ENCODE measurements at regions not wholly inside any gene's neighbourhood (a gene's known extent, or its start where the extent isn't known, plus 50 kb on each side); places are given as distances from the start of the nearest gene placed in this dataset.
"Not testable (repeated sequence)": the region's sequence is repeated elsewhere in the genome, so short reads cannot be mapped to it uniquely, and the experiment has no call there.

DNA sequence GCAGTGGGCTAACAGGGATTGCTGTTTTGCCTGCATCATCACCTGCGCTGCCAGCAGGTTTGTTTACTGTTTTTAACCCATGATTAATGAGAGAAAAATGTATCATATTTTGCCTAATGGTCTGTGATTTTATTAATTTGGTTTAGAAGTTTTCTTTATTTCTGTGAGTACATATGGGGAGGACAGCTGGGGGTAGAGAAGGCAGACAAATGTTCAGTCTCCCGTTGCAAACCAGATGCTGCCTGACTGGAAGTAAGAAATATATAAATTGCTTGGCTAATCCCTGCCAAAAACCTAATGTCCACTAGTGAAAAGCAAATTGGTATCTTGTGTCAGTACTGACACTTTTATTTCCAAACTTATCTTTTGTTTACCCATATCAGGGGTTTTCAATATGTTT is 1766.1 kb upstream of the C9orf72 start:
- FAIRE-seq = no peak

DNA sequence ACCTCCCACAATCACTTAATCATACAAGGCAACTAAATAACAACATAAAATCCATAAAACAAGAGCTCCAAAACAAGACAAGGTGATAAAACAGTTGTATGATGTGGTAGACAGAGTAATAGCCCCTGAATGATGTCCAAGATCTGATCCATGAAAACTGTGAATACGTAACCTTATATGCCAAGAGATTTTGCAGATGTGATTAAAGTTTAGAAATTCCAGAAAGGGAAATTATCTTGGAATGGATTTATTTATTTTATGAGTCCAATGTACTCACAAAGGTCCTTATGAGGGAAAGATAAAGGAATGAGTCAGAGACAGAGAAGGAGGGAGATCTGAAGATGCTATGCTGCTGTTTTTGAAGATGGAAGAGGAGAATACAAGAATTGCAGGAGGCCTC is 1775.7 kb upstream of the C9orf72 start:
- FAIRE-seq = no peak
- no peak for DNase-seq (ENCODE audit: low spot score in 2 of 2)

More for the DNA sequence above, 1766.1 kb upstream of the C9orf72 start:
- no peak for DNase-seq (ENCODE audit: low spot score in 2 of 2)

- DNase-seq (ENCODE audit: low spot score in 2 of 2) (no peak), FAIRE-seq (no peak)
Observed at GRCh38 chr9:29389421-29389820, 1816.1 kb upstream of the C9orf72 start.

DNA sequence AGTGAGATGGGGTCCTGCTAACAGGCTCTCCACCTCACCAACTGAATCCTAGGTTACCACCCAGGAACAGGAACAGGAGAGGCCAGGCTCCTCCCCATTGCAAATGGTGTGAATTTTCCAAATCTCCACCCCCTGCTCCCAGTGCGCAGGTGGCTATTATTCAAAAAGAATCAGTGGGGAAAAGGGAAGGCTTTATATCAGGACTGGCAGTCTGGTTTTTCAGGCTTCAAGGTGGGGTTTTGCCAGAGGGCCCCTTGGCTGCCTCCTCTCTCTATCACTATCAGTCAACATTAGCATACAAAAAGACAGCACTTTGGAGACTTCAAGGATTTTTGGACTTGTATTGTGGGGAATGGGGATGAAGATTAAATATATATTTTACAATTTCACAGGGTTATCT is 1817.6 kb upstream of the C9orf72 start:
- FAIRE-seq (no peak), DNase-seq (ENCODE audit: low spot score in 2 of 2) (no peak)

- DNase-seq (ENCODE audit: low spot score in 2 of 2) (no peak), FAIRE-seq (no peak)
Observed at GRCh38 chr9:29393064-29393463, 1819.8 kb upstream of the C9orf72 start.

DNA sequence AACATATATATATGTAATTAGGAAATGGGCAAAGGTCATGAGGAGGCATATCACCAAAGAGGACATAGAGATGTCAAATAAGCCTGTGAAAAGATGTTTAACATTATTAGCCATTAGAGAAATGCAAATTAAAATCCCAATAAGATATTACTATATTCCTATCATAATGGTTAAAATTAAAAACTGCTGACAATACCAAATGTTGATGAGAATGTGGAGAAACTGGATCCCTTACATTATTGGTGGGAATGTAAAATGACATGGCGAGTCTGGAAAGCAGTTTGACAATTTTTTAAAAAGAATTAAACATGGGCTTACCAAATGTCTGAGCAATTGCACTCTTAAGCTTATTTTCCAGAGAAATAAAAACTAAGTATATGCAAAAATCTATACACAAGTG is 1821.6 kb upstream of the C9orf72 start:
- DNase-seq (ENCODE audit: low spot score in 2 of 2) (no peak), FAIRE-seq (no peak)

- DNase-seq (ENCODE audit: low spot score in 2 of 2) = no peak
- no peak for FAIRE-seq
Observed at GRCh38 chr9:29397148-29397547, 1823.9 kb upstream of the C9orf72 start.

- DNase-seq (ENCODE audit: low spot score in 2 of 2) (no peak), FAIRE-seq (no peak)
Observed at GRCh38 chr9:29416204-29416603, 1842.9 kb upstream of the C9orf72 start.

- no peak for FAIRE-seq
- DNase-seq (ENCODE audit: low spot score in 2 of 2) = no peak
Observed at GRCh38 chr9:29422438-29422837, 1849.2 kb upstream of the C9orf72 start.

- DNase-seq (ENCODE audit: low spot score in 2 of 2) = no peak
- no peak for FAIRE-seq
Observed at GRCh38 chr9:29432191-29432590, 1858.9 kb upstream of the C9orf72 start.

DNA sequence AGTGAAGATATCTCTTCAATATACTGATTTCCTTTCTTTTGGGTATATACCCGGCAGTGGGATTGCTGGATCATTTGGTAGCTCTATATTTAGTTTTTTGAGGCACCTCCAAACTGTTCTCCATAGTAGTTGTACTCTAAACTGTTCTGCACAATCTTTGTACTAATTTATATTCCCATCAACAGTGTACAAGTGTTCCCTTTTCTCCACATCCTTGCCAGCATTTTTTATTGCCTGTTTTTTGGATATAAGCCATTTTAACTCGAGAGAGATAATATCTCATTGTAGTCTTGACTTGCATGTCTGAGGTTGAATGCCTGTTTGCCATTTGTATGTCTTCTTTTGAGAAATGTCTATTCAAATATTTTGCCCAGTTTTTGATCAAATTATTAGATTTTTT is 1859.4 kb upstream of the C9orf72 start:
- not testable (repeated sequence) for FAIRE-seq; DNase-seq (ENCODE audit: low spot score in 2 of 2)

DNA sequence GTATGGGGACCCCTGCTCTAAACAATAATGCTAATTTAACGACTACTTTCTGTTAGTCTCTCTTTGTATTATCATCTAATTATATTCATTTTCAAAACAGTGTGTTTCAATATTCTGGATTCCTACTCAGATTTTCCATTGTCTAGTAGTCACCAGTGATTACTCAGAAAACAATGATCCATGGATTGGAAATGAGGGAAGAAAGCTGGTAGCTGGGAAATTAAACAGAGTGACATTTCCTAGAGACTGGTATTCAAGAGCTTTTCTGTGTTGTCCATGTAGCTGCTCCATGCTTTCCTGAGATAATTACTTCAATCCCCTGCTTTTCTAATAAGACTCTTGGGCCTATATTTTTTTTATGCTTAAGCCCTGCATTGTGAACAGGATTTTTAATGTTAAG is 1862.1 kb upstream of the C9orf72 start:
- DNase-seq (ENCODE audit: low spot score in 2 of 2) (no peak), FAIRE-seq (no peak)

DNA sequence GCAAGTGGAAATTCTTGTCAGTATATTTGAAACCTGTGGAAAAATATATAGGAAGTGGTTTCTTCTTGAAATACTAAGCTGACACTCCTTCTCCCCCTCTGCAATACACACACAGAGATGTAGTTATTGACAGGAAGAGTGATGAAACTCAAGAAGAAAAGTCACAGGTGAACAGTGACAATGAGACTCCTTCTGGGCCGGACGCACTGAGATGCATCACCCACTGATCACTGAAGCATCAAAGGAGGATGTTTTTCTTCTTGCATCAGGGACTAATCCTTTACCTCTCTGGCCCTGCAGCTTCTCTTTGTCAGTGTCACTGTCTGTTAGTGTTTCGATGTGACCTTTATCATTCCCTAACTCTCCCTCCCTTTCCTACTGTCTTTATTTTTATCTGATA is 1864.2 kb upstream of the C9orf72 start:
- DNase-seq (ENCODE audit: low spot score in 2 of 2) (no peak), FAIRE-seq (no peak)

- FAIRE-seq = no peak
- DNase-seq (ENCODE audit: low spot score in 2 of 2) = no peak
Observed at GRCh38 chr9:29439961-29440360, 1866.7 kb upstream of the C9orf72 start.

GRCh38 chr9:29440449-29440848 is 1867.2 kb upstream of the C9orf72 start:
- FAIRE-seq (no peak), DNase-seq (ENCODE audit: low spot score in 2 of 2) (no peak)

DNA sequence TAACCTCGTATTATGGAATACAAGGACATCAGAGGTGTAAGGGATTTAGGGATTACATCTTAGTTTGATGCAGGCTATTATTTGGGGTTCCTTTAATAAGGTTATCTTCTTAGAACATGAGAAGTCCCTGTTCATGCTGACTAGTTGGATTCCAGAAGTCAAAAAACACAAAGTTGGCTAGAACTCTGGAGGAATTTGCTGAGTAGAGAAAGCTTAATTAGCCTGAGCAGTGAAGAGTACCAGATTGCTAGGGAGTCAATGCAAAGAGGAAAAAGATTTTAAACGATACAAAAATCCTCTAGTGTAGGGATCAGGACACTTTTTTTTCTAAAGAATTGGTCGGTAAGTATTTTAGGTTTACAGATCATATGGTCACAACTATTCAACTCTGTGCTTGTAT is 1872.5 kb upstream of the C9orf72 start:
- FAIRE-seq (no peak), DNase-seq (ENCODE audit: low spot score in 2 of 2) (no peak)

DNA sequence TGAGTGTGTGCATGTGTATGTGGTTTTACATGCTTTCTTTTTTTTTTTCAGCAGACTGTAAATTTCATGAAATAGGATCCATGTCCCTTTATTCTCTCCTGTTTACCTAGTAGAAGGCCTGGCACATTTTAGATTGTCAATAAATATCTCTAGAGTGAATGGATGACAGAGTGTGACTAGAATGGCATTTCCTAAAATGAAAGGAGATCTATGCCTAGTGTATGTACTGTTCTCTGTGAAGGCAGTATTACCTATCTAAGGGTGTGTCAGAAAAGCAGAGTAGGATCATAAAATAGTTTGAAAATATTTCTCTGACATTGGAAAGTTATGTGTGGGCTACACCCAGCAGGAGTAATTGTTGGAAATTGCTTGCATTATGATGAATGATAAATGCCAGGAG is 1876.0 kb upstream of the C9orf72 start:
- FAIRE-seq = no peak
- no peak for DNase-seq (ENCODE audit: low spot score in 2 of 2)

GRCh38 chr9:29450343-29450875 is 1877.1 kb upstream of the C9orf72 start:
- FAIRE-seq; DNase-seq (ENCODE audit: low spot score in 2 of 2): not testable (repeated sequence)

DNA sequence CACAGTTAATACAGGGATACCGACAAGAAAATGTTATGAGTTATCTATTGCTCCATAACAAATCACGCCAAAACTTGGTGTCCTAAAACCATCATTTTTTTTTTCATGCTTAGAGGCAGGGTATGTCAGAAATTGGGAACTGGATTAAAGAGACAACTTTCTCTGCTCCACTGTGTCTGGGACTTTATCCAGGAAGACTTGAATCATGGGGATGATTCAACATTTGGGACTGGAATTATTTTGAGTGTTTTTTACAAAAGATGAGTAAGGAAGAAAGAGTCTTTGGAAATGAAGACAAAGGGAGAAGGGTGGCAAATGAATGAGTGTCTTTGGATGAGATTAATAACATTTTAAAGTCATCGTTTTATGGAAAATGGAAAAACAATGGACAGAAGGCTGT is 1883.7 kb upstream of the C9orf72 start:
- no peak for DNase-seq (ENCODE audit: low spot score in 2 of 2)
- no peak for FAIRE-seq

DNA sequence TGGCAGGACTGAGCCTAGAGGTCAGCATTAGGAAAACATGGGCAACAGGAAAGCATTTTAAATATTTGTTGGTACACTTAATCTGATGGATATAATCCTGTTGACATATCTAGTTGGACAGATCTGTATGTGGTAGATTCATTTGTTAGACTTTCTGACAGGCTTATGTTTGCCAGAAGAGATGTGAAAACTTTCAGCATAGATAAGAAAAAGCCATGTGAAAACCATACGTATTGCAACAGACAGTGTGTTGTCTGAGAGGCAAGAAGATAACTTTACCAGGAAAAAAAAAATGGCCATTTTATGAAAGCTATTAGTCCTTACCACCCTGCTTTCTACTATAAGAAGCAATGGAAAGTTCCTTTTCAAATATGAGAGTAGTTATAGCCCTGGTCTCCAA is 1902.2 kb upstream of the C9orf72 start:
- FAIRE-seq = no peak

GRCh38 chr9:29511680-29512079 is 1938.4 kb upstream of the C9orf72 start:
- DNase-seq (ENCODE audit: low spot score in 2 of 2) (no peak), FAIRE-seq (no peak)

More for the DNA sequence above, 1902.2 kb upstream of the C9orf72 start:
- DNase-seq (ENCODE audit: low spot score in 2 of 2) = no peak

GRCh38 chr9:29514336-29514735 is 1941.1 kb upstream of the C9orf72 start:
- DNase-seq (ENCODE audit: low spot score in 2 of 2) = no peak

DNA sequence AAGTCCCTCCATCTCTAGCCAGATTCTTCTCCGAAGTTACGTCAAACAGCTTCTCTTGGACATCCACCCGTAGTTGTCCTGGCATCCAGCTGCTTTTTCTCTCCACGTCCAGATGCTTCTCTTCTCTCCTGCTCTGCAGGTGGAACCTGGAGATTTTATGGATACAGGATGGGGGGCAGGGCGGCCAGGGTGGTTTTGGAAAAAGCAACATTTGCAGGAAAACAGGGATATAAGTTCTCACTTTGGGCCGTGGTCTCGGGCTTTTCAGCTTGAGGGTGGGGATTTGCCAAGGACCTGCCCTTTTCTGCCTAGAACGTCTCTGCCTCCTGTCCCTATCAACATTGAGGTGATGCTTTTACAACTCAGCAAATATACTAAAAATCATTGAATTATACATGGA is 1941.6 kb upstream of the C9orf72 start:
- no peak for DNase-seq (ENCODE audit: low spot score in 2 of 2)

More at GRCh38 chr9:29514336-29514735, 1941.1 kb upstream of the C9orf72 start:
- no peak for FAIRE-seq

More for the DNA sequence above, 1941.6 kb upstream of the C9orf72 start:
- no peak for FAIRE-seq

All from frontal cortex (tissue), 3 donors.